Left lung (tissue), 4 donors: ENCODE measurements at regions not wholly inside any gene's neighbourhood (a gene's known extent, or its start where the extent isn't known, plus 50 kb on each side); places are given as distances from the start of the nearest gene placed in this dataset.

Experiments used
- ATAC-seq: fragments of 200-7000 bp; cut with Tn5 transposase; one replicate; pipeline ENCODE4 v1.9.1; 2020; ENCODE audit warnings: moderate library complexity
- DNase-seq, 4 donors: peaks; one replicate each; pipeline ENCODE4 v3.0.0-alpha.2; 2013 to 2020
- H3K27ac ChIP-seq, 2 donors: fragments of 200-600 bp; sonication (generic) in 1 of 2; one replicate each; pipeline versions ENCODE4 v1.5.0 to v1.8.0; 2020 to 2021
- H3K27me3 ChIP-seq, 2 donors: fragments of 200-600 bp; sonication (generic) in 1 of 2; one replicate each; pipeline versions ENCODE4 v1.5.0 to v1.8.0; 2020 to 2021
- H3K36me3 ChIP-seq, 2 donors: fragments of 200-600 bp; sonication (generic) in 1 of 2; one replicate each; pipeline versions ENCODE4 v1.5.0 to v1.8.0; 2020 to 2021
- H3K4me1 ChIP-seq, 2 donors: fragments of 200-600 bp; one replicate each; pipeline ENCODE4 v1.8.0; 2021
- H3K4me3 ChIP-seq, 2 donors: fragments of 200-600 bp; sonication (generic) in 1 of 2; one replicate each; pipeline versions ENCODE4 v1.5.0 to v1.8.0; 2020 to 2021; ENCODE audit warnings: mild to moderate bottlenecking in 1 of 2
- H3K9me3 ChIP-seq, 2 donors: fragments of 200-600 bp; sonication (generic) in 1 of 2; one replicate each; pipeline versions ENCODE4 v1.5.0 to v1.8.0; 2020 to 2021
- CTCF ChIP-seq, 2 donors: fragments of 200-600 bp; sonication (generic) in 1 of 2; IDR thresholded peaks; one replicate each; pipeline versions ENCODE4 v1.5.0 to v1.8.0; 2021; ENCODE audit warnings: antibody characterized with exemption in 2 of 2
- intact Hi-C, 2 donors: fragments of 100-400 bp; cut with DNase I; formaldehyde crosslinking; loops; one replicate each; pipeline versions ENCODE4 v1.11.2 to v1.14.2; 2022
- donor health status: DM: no; HTN: yes; CAD: no.
- donor health status: DM: no; HTN: no; CAD: no.

DNA sequence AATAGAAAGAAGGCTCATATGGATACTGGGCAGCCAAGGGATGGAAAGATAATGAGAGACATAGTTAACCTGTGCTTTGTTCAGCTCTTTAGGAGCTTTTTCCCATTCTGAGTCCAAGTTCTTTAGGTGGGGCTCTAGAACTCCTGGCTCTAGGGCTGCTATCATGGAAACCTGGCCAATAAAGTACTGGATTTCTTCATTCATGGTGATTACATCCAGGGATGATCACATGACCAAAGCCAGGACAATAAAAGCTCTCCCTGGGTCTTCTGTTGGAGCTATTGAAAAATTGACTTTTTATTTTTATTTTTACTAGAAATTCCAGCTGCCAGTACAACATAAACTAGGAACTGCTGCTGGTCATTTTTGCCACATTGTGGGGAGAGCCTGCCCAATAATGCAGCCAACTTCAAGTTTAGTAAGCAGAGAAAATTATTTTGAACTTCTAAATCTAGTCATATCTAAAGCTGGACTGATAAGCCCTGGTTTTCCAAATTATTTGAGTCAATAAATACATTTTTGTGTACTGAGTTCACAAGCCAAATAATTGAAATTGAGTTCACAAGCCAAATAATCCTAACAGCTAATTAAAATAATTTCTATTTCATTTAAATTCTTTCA, 224.9 kb upstream of the STARD13 start:
- H3K27ac ChIP-seq = peak overlapping the region; percentile 80 to 83
- ATAC-seq (peak; percentile 20), DNase-seq (peak in 2 of 4 donors; percentile 32 to 57)
- TF ChIP-seq CTCF (IDR thresholded peaks at IDR 0.05) = no peak
- no peaks in the 10 kb centered on the region for H3K27me3 ChIP-seq
- H3K4me1 ChIP-seq = peaks cover 0 to 2% of the 10 kb centered on the region in 2 donors
- intact Hi-C loops = no loop called here
- H3K4me3 ChIP-seq = no peak overlapping the region
- H3K9me3 ChIP-seq = peaks cover 0 to 5% of the 10 kb centered on the region in 2 donors
- H3K36me3 ChIP-seq = no peaks in the 10 kb centered on the region

DNA sequence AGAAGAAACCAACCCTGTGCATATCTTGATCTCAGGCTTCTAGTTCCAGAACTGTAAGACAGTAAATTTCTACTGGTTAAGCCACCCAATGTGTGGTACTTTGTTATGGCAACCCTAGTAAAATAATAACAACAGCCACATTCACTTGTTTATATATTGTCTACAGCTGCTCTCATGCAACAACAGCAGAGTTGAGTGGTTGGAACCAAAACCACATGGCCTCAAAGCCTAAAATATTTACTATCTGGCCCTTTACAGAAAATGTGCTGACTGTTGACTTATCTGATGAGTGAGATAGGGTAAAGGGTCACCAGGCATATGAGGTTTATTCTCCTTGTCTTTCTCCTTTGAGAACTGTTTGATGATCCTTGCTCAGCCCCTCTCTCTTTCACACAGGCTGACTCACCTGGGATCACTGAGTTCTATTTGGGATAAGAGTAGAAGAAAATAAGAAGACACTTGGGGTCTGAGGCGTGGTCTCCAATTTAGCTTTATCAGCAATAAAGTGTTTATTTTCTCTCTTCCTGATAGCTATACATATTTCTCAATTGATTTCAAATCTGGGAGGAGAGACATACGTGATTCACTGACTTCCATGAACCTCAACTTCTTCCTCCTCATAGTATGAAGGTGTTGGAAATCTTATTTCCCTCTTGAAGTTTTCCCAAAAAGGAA, 227.5 kb upstream of the STARD13 start:
- peaks cover 0 to 2% of the 10 kb centered on the region in 2 donors for H3K4me1 ChIP-seq
- DNase-seq (no peak), ATAC-seq (no peak)
- H3K36me3 ChIP-seq = no peaks in the 10 kb centered on the region
- H3K9me3 ChIP-seq = peaks cover 0 to 3% of the 10 kb centered on the region in 2 donors
- H3K4me3 ChIP-seq = no peak overlapping the region
- H3K27me3 ChIP-seq = no peaks in the 10 kb centered on the region
- intact Hi-C loops = no loop called here
- H3K27ac ChIP-seq = no peak overlapping the region
- no peak for TF ChIP-seq CTCF (IDR thresholded peaks at IDR 0.05)

GRCh38 chr13:33514362-33514761, 228.8 kb upstream of the STARD13 start:
- Histone ChIP-seq H3K9me3 (no peaks in the 10 kb centered on the region), H3K27ac (no peak overlapping the region), H3K27me3 (no peaks in the 10 kb centered on the region), H3K4me3 (no peak overlapping the region), H3K4me1 (peaks cover 0 to 2% of the 10 kb centered on the region in 2 donors), H3K36me3 (no peaks in the 10 kb centered on the region)
- no peak for DNase-seq
- intact Hi-C loops = no loop called here
- no peak for TF ChIP-seq CTCF (IDR thresholded peaks at IDR 0.05)
- ATAC-seq = no peak

- no peaks in the 10 kb centered on the region for H3K9me3 ChIP-seq
- DNase-seq = no peak
- no peak overlapping the region for H3K4me3 ChIP-seq
- intact Hi-C loops = no loop called here
- H3K27me3 ChIP-seq = no peaks in the 10 kb centered on the region
- H3K27ac ChIP-seq = no peak overlapping the region
- H3K4me1 ChIP-seq = no peaks in the 10 kb centered on the region
- no peak for TF ChIP-seq CTCF (IDR thresholded peaks at IDR 0.05)
- no peaks in the 10 kb centered on the region for H3K36me3 ChIP-seq
- ATAC-seq = no peak
Measured at GRCh38 chr13:33515146-33515545, 229.6 kb upstream of the STARD13 start.

- no peak for ATAC-seq
- intact Hi-C loops = no loop called here
- Histone ChIP-seq H3K36me3 (no peaks in the 10 kb centered on the region), H3K27ac (no peak overlapping the region), H3K4me3 (no peak overlapping the region), H3K4me1 (no peaks in the 10 kb centered on the region), H3K9me3 (no peaks in the 10 kb centered on the region), H3K27me3 (no peaks in the 10 kb centered on the region)
- TF ChIP-seq CTCF (IDR thresholded peaks at IDR 0.05) = no peak
- no peak for DNase-seq
Measured at GRCh38 chr13:33518452-33518851, 232.9 kb upstream of the STARD13 start.
